ENCODE measurements at regions not wholly inside any gene's neighbourhood (a gene's known extent, or its start where the extent isn't known, plus 50 kb on each side); places are given as distances from the start of the nearest gene placed in this dataset.

DNA sequence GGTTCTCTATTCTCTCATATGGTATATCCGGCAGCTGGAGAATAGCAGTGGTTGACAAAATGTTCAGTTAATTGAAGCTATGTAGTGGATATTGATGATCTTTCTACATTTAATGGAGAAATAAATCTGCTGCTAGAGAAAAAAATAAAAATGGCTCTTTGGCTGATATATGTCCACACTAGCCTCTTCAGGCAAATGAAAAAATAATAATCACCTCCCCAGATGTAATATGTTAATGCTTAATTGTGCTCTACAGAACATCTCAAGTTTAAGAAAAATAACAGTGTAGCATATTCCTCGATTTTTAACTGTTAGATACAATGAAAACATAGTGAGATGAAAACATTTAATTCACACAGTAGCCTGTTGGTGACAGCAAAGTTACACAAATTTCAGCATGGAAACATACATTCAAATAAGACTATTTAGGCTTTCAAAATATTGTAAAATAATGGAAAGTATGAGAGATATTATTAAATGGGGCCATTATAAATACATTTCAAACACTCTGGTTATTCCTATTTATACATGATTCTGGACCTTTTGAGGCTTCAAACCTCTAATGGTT is 543.0 kb downstream of the MAT2B start:
- no peak overlapping the region for H3K4me3 ChIP-seq (ENCODE audit: insufficient read depth, low read length)
- TF ChIP-seq, protein P1, sequence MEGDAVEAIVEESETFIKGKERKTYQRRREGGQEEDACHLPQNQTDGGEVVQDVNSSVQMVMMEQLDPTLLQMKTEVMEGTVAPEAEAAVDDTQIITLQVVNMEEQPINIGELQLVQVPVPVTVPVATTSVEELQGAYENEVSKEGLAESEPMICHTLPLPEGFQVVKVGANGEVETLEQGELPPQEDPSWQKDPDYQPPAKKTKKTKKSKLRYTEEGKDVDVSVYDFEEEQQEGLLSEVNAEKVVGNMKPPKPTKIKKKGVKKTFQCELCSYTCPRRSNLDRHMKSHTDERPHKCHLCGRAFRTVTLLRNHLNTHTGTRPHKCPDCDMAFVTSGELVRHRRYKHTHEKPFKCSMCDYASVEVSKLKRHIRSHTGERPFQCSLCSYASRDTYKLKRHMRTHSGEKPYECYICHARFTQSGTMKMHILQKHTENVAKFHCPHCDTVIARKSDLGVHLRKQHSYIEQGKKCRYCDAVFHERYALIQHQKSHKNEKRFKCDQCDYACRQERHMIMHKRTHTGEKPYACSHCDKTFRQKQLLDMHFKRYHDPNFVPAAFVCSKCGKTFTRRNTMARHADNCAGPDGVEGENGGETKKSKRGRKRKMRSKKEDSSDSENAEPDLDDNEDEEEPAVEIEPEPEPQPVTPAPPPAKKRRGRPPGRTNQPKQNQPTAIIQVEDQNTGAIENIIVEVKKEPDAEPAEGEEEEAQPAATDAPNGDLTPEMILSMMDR (IDR thresholded peaks at IDR 0.05; ENCODE audit: extremely low read depth, low read depth, low read length), result peak; percentile 62
- no peaks in the 10 kb centered on the region for H3K27me3 ChIP-seq (ENCODE audit: insufficient read depth, low read length)
- peaks cover 11% of the 10 kb centered on the region for H3K4me1 ChIP-seq (ENCODE audit: insufficient read depth, low read length)
- no peak overlapping the region for H3K4me2 ChIP-seq (ENCODE audit: insufficient read depth, low read length)
- H3K79me2 ChIP-seq (ENCODE audit: insufficient read depth, low read length), result no peaks in the 10 kb centered on the region
- no peak overlapping the region for H2AFZ ChIP-seq (ENCODE audit: low read length)
- H3K27ac ChIP-seq (ENCODE audit: low read depth, low read length), result no peak overlapping the region
- H4K20me1 ChIP-seq (ENCODE audit: insufficient read depth, low read length), result no peaks in the 10 kb centered on the region
- no peak for DNase-seq (ENCODE audit: insufficient read length, low spot score, missing footprints)
- H3K9me3 ChIP-seq (ENCODE audit: low read depth, low read length), result no peaks in the 10 kb centered on the region
- H3K36me3 ChIP-seq (ENCODE audit: insufficient read depth, low read length), result no peaks in the 10 kb centered on the region

DNA sequence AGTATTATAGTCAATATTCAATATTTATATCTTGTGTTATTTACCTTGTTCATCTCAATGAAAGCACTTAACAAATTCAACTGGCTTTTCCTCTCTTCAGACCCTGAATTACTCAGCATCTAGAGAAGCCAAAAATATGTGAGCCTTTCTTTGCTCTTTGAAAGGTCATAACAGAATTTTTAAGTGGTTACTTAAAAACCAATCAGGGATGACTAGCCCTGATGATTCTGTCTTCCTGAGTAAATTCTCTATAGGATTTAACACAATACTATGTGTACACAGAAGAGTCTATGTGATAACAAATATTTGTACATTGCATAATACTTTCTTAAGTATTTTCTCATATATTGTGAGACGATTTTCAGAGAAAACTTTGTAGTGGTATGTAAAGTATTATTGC is 546.3 kb downstream of the MAT2B start:
- Histone ChIP-seq H3K79me2 (ENCODE audit: insufficient read depth, low read length) (no peaks in the 10 kb centered on the region), H3K4me3 (ENCODE audit: insufficient read depth, low read length) (no peak overlapping the region), H3K4me2 (ENCODE audit: insufficient read depth, low read length) (peak overlapping the region; percentile 38), H3K9me3 (ENCODE audit: low read depth, low read length) (no peaks in the 10 kb centered on the region), H3K27ac (ENCODE audit: low read depth, low read length) (peak overlapping the region; percentile 67), H3K27me3 (ENCODE audit: insufficient read depth, low read length) (no peaks in the 10 kb centered on the region), H2AFZ (ENCODE audit: low read length) (no peak overlapping the region), H4K20me1 (ENCODE audit: insufficient read depth, low read length) (no peaks in the 10 kb centered on the region), H3K36me3 (ENCODE audit: insufficient read depth, low read length) (no peaks in the 10 kb centered on the region), H3K4me1 (ENCODE audit: insufficient read depth, low read length) (peaks cover 11% of the 10 kb centered on the region)
- DNase-seq (ENCODE audit: insufficient read length, low spot score, missing footprints), result no peak
- TF ChIP-seq, protein P1 (IDR thresholded peaks at IDR 0.05; ENCODE audit: extremely low read depth, low read depth, low read length), result no peak

DNA sequence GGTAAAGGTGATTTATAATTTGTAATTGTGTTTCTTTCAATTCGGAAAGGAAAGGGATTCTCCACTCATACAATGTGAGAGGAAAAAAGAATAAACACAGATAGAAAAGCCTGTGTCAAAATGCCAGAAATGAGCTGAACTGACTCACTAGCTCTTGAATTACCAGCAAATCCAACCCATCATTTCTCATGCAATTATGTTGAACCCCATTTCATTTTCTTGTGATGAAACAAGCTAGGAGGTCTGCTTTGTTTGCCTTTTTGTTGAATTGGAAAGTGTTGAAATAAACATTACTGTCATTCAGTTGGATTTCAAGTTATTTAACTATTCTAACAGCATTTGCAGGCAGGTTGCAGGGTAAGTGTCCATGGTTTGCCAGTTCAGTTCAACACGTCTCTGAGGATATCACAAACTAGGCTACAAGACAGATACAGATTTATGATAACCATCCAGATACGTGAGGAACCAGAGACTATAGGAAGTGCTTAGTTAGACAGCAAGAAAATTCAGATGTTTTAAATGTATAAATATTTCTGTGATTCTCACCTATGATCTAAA is 547.2 kb downstream of the MAT2B start:
- Histone ChIP-seq H3K27ac (ENCODE audit: low read depth, low read length) (peak overlapping the region; percentile 67), H3K4me3 (ENCODE audit: insufficient read depth, low read length) (no peak overlapping the region), H3K79me2 (ENCODE audit: insufficient read depth, low read length) (no peaks in the 10 kb centered on the region), H3K9me3 (ENCODE audit: low read depth, low read length) (no peaks in the 10 kb centered on the region), H2AFZ (ENCODE audit: low read length) (no peak overlapping the region), H3K4me2 (ENCODE audit: insufficient read depth, low read length) (peak overlapping the region; percentile 38), H3K36me3 (ENCODE audit: insufficient read depth, low read length) (no peaks in the 10 kb centered on the region), H3K4me1 (ENCODE audit: insufficient read depth, low read length) (peaks cover 11% of the 10 kb centered on the region), H3K27me3 (ENCODE audit: insufficient read depth, low read length) (no peaks in the 10 kb centered on the region), H4K20me1 (ENCODE audit: insufficient read depth, low read length) (no peaks in the 10 kb centered on the region)
- no peak for DNase-seq (ENCODE audit: insufficient read length, low spot score, missing footprints)
- TF ChIP-seq, protein P1 (IDR thresholded peaks at IDR 0.05; ENCODE audit: extremely low read depth, low read depth, low read length), result no peak

DNA sequence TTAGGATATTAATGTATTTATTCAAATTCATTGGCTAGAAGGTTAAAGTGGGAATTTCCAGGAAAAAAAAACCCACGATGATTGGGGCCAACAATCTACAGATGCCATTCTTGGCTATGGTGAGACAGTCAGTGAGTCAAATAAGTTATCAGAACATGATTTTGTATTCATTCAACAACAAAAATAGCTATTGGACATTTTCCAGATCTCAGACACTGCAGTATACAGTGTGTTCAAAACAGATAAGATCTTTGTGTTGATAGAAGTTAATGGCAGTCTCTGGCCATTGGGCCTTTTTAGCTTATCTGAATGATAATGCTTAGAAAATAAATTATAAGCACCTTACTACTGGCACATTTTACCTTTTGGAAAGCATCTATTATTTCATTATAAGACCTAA is 547.7 kb downstream of the MAT2B start:
- peak overlapping the region; percentile 48 for H3K27ac ChIP-seq (ENCODE audit: low read depth, low read length)
- H3K27me3 ChIP-seq (ENCODE audit: insufficient read depth, low read length), result no peaks in the 10 kb centered on the region
- no peaks in the 10 kb centered on the region for H4K20me1 ChIP-seq (ENCODE audit: insufficient read depth, low read length)
- H3K36me3 ChIP-seq (ENCODE audit: insufficient read depth, low read length), result no peaks in the 10 kb centered on the region
- TF ChIP-seq, protein P1 (IDR thresholded peaks at IDR 0.05; ENCODE audit: extremely low read depth, low read depth, low read length), result no peak
- H2AFZ ChIP-seq (ENCODE audit: low read length), result no peak overlapping the region
- no peaks in the 10 kb centered on the region for H3K79me2 ChIP-seq (ENCODE audit: insufficient read depth, low read length)
- H3K4me2 ChIP-seq (ENCODE audit: insufficient read depth, low read length), result peak overlapping the region; percentile 38
- DNase-seq (ENCODE audit: insufficient read length, low spot score, missing footprints), result no peak
- no peaks in the 10 kb centered on the region for H3K9me3 ChIP-seq (ENCODE audit: low read depth, low read length)
- H3K4me1 ChIP-seq (ENCODE audit: insufficient read depth, low read length), result peaks cover 11% of the 10 kb centered on the region
- no peak overlapping the region for H3K4me3 ChIP-seq (ENCODE audit: insufficient read depth, low read length)
